GM18498 (cell line): ENCODE measurements at regions not wholly inside any gene's neighbourhood (a gene's known extent, or its start where the extent isn't known, plus 50 kb on each side); places are given as distances from the start of the nearest gene placed in this dataset.

ENCODE experiments used
- ATAC-seq: cut with Tn5 transposase; IDR thresholded peaks from one replicate; pipeline ENCODE4 v1.9.1; 2021; ENCODE audit warnings: mild to moderate bottlenecking, moderate library complexity; ENCODE audit not compliant: unreplicated experiment

GRCh38 chr21:35417762-35418161 lies 368.7 kb upstream of the RUNX1 start:
- ATAC-seq = no peak

- no peak for ATAC-seq
Observed at GRCh38 chr21:35416866-35417489, 367.9 kb upstream of the RUNX1 start.

GRCh38 chr21:35414507-35415139 lies 365.5 kb upstream of the RUNX1 start:
- no peak for ATAC-seq

- no peak for ATAC-seq
Observed at GRCh38 chr21:35414056-35414455, 365.0 kb upstream of the RUNX1 start.

GRCh38 chr21:35412231-35412630 lies 363.1 kb upstream of the RUNX1 start:
- no peak for ATAC-seq

GRCh38 chr21:35411434-35411833 lies 362.3 kb upstream of the RUNX1 start:
- ATAC-seq = no peak

GRCh38 chr21:35410656-35411055 lies 361.6 kb upstream of the RUNX1 start:
- ATAC-seq = no peak

GRCh38 chr21:35410123-35410522 lies 361.0 kb upstream of the RUNX1 start:
- no peak for ATAC-seq

- no peak for ATAC-seq
Observed at GRCh38 chr21:35408401-35408800, 359.3 kb upstream of the RUNX1 start.

- no peak for ATAC-seq
Observed at GRCh38 chr21:35406635-35407034, 357.5 kb upstream of the RUNX1 start.

GRCh38 chr21:35405981-35406380 lies 356.9 kb upstream of the RUNX1 start:
- no peak for ATAC-seq

GRCh38 chr21:35404247-35404646 lies 355.1 kb upstream of the RUNX1 start:
- no peak for ATAC-seq

GRCh38 chr21:35402061-35402460 lies 353.0 kb upstream of the RUNX1 start:
- no peak for ATAC-seq

- ATAC-seq = no peak
Observed at GRCh38 chr21:35401476-35401875, 352.4 kb upstream of the RUNX1 start.

GRCh38 chr21:35400233-35400939 lies 351.3 kb upstream of the RUNX1 start:
- no peak for ATAC-seq

- no peak for ATAC-seq
Observed at GRCh38 chr21:35399706-35400105, 350.6 kb upstream of the RUNX1 start.

- no peak for ATAC-seq
Observed at GRCh38 chr21:35399002-35399530, 350.0 kb upstream of the RUNX1 start.

- ATAC-seq = no peak
Observed at GRCh38 chr21:35398346-35398982, 349.4 kb upstream of the RUNX1 start.

GRCh38 chr21:35397781-35398180 lies 348.7 kb upstream of the RUNX1 start:
- no peak for ATAC-seq

- ATAC-seq = no peak
Observed at GRCh38 chr21:35396655-35397054, 347.6 kb upstream of the RUNX1 start.

- no peak for ATAC-seq
Observed at GRCh38 chr21:35395728-35396127, 346.6 kb upstream of the RUNX1 start.
